ENCODE measurements at regions not wholly inside any gene's neighbourhood (a gene's known extent, or its start where the extent isn't known, plus 50 kb on each side); places are given as distances from the start of the nearest gene placed in this dataset.

GRCh38 chr11:86132667-86133249 is 63.9 kb upstream of the PICALM start:
- H3K4ac ChIP-seq (ENCODE audit: low read length): no peak overlapping the region
- H2BK120ac ChIP-seq (ENCODE audit: low read depth, low read length): no peak overlapping the region
- peaks cover 0 to 3% (median 0%) of the 10 kb centered on the region in 3 experiments for H3K27me3 ChIP-seq (ENCODE audit: control insufficient read depth in 3 of 3, insufficient read depth in 3 of 3, low read depth in 1 of 3, low read length in 3 of 3)
- no CpG with 5 or more reads among the region's 7 CpGs for WGBS, 2 donors (ENCODE audit: extremely low coverage in 2 of 2, insufficient read length in 2 of 2, insufficient replicate concordance in 1 of 2)
- no peak overlapping the region for H4K91ac ChIP-seq (ENCODE audit: low read depth, low read length, poor library complexity)
- no peak overlapping the region for H2AFZ ChIP-seq (ENCODE audit: low read length)
- no peak overlapping the region for H3K27ac ChIP-seq (replicated peaks; ENCODE audit: low read length)
- no peaks in the 10 kb centered on the region for H3K36me3 ChIP-seq (replicated peaks in 1 of 2; ENCODE audit: control insufficient read depth in 2 of 2, insufficient read depth in 2 of 2, low read length in 2 of 2)
- H3K9me3 ChIP-seq (replicated peaks in 1 of 2; ENCODE audit: control insufficient read depth in 2 of 2, insufficient read depth in 1 of 2, low read depth in 1 of 2, low read length in 2 of 2): no peaks in the 10 kb centered on the region
- H3K23ac ChIP-seq (ENCODE audit: low read depth, low read length, poor library complexity): no peak overlapping the region
- no peak overlapping the region for H3K4me3 ChIP-seq (ENCODE audit: low read length in 2 of 2)
- no peak overlapping the region for H2BK5ac ChIP-seq (ENCODE audit: low read length)
- H3K4me1 ChIP-seq (ENCODE audit: control insufficient read depth in 2 of 2, insufficient read depth in 1 of 2, low read depth in 1 of 2, low read length in 2 of 2): no peaks in the 10 kb centered on the region
- H3K9ac ChIP-seq (ENCODE audit: low read depth, low read length, poor library complexity): no peak overlapping the region
- H3K14ac ChIP-seq (ENCODE audit: low read length): no peak overlapping the region
- no peak overlapping the region for H2AK5ac ChIP-seq (ENCODE audit: low read depth, low read length)
- no peaks in the 10 kb centered on the region for H3K79me1 ChIP-seq (ENCODE audit: low read depth, low read length)
- H3K18ac ChIP-seq (ENCODE audit: low read length): no peak overlapping the region
- no peak overlapping the region for H3K4me2 ChIP-seq (ENCODE audit: insufficient read depth, low read length, poor library complexity, severe bottlenecking)
- no peak overlapping the region for H4K8ac ChIP-seq (ENCODE audit: low read depth, low read length)
- no peak overlapping the region for H2BK15ac ChIP-seq (ENCODE audit: low read length)
- H2BK12ac ChIP-seq (ENCODE audit: low read length): no peak overlapping the region
- no peak for DNase-seq (ENCODE audit: low spot score)

DNA sequence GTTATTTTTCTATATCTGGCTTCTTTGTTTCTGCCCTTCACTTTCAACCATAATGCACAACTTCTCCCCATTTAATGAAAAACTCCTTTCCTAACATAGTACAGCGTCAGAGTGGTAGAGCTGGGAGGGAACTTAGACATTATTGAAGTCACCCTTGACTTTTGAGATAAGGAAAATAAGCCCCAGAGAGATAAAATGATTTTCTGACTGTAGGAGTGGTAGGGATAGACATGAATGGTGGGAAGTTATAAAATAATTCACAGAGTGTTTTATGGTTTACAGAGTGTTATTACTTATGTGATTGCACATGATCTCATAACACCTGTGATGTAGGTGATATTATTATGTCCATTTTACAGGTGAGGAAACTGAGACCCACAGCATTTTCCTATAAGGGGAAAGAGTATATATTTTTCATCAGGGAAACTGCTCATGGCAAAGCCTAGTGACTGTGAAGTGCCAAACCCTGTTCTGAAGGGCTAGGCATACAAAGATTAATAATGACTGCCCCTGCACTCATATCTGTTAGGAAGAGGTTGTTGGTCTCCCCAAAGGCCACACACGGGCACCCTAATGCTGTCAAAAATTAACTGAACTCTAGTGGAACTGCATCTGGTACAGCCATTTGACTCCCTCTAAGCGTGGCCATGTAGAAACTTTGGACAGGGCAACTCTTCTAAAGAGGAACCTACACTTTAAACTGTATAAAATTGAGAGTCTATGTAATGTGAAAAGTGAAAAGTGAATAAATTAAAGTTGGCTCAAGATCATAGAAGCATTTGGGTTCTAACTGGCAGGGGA is 61.1 kb upstream of the PICALM start:
- no peak overlapping the region for H3K27ac ChIP-seq (replicated peaks; ENCODE audit: low read length)
- H2BK120ac ChIP-seq (ENCODE audit: low read depth, low read length): no peak overlapping the region
- no peak overlapping the region for H3K4me2 ChIP-seq (ENCODE audit: insufficient read depth, low read length, poor library complexity, severe bottlenecking)
- H4K91ac ChIP-seq (ENCODE audit: low read depth, low read length, poor library complexity): no peak overlapping the region
- no peak overlapping the region for H3K4me3 ChIP-seq (ENCODE audit: low read length in 2 of 2)
- no CpG with 5 or more reads among the region's 3 CpGs for WGBS, 2 donors (ENCODE audit: extremely low coverage in 2 of 2, insufficient read length in 2 of 2, insufficient replicate concordance in 1 of 2)
- no peaks in the 10 kb centered on the region for H3K4me1 ChIP-seq (ENCODE audit: control insufficient read depth in 2 of 2, insufficient read depth in 1 of 2, low read depth in 1 of 2, low read length in 2 of 2)
- no peak overlapping the region for H3K4ac ChIP-seq (ENCODE audit: low read length)
- H2AK5ac ChIP-seq (ENCODE audit: low read depth, low read length): no peak overlapping the region
- no peak overlapping the region for H2AFZ ChIP-seq (ENCODE audit: low read length)
- H3K14ac ChIP-seq (ENCODE audit: low read length): no peak overlapping the region
- no peak overlapping the region for H3K9ac ChIP-seq (ENCODE audit: low read depth, low read length, poor library complexity)
- peaks cover 0 to 3% (median 0%) of the 10 kb centered on the region in 3 experiments for H3K27me3 ChIP-seq (ENCODE audit: control insufficient read depth in 3 of 3, insufficient read depth in 3 of 3, low read depth in 1 of 3, low read length in 3 of 3)
- H2BK15ac ChIP-seq (ENCODE audit: low read length): no peak overlapping the region
- H3K18ac ChIP-seq (ENCODE audit: low read length): no peak overlapping the region
- no peak overlapping the region for H2BK12ac ChIP-seq (ENCODE audit: low read length)
- H3K9me3 ChIP-seq (replicated peaks in 1 of 2; ENCODE audit: control insufficient read depth in 2 of 2, insufficient read depth in 1 of 2, low read depth in 1 of 2, low read length in 2 of 2): no peaks in the 10 kb centered on the region
- no peak for DNase-seq (ENCODE audit: low spot score)
- no peaks in the 10 kb centered on the region for H3K36me3 ChIP-seq (replicated peaks in 1 of 2; ENCODE audit: control insufficient read depth in 2 of 2, insufficient read depth in 2 of 2, low read length in 2 of 2)
- H3K79me1 ChIP-seq (ENCODE audit: low read depth, low read length): no peaks in the 10 kb centered on the region
- H3K23ac ChIP-seq (ENCODE audit: low read depth, low read length, poor library complexity): no peak overlapping the region
- H4K8ac ChIP-seq (ENCODE audit: low read depth, low read length): no peak overlapping the region
- H2BK5ac ChIP-seq (ENCODE audit: low read length): no peak overlapping the region

DNA sequence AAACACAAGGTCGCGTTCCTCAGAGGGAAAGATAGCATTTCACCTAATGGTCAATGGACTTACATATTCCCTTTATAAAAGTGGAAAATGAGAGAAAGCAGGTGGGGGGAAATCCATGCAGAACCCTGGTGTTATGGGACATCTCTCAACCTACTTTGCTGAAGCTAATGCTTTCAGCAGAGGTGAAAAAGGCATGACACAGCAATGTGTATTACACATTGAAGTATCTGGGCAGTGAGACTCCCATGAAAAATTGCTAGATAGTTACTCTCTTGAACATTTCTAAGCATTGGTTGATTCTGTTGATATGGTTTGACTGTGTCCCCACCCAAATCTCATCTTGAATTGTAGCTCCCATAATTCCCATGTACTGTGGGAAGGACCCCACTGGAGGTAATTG is 60.0 kb upstream of the PICALM start:
- Histone ChIP-seq H3K27ac (replicated peaks; ENCODE audit: low read length) (no peak overlapping the region), H2AK5ac (ENCODE audit: low read depth, low read length) (no peak overlapping the region), H2BK12ac (ENCODE audit: low read length) (no peak overlapping the region), H2AFZ (ENCODE audit: low read length) (no peak overlapping the region), H3K4me3 (ENCODE audit: low read length in 2 of 2) (no peak overlapping the region), H3K4ac (ENCODE audit: low read length) (no peak overlapping the region), H3K9me3 (replicated peaks in 1 of 2; ENCODE audit: control insufficient read depth in 2 of 2, insufficient read depth in 1 of 2, low read depth in 1 of 2, low read length in 2 of 2) (no peaks in the 10 kb centered on the region), H3K4me1 (ENCODE audit: control insufficient read depth in 2 of 2, insufficient read depth in 1 of 2, low read depth in 1 of 2, low read length in 2 of 2) (no peaks in the 10 kb centered on the region), H3K14ac (ENCODE audit: low read length) (no peak overlapping the region), H3K27me3 (ENCODE audit: control insufficient read depth in 3 of 3, insufficient read depth in 3 of 3, low read depth in 1 of 3, low read length in 3 of 3) (peaks cover 0 to 3% (median 0%) of the 10 kb centered on the region in 3 experiments), H4K8ac (ENCODE audit: low read depth, low read length) (no peak overlapping the region), H3K23ac (ENCODE audit: low read depth, low read length, poor library complexity) (no peak overlapping the region), H3K18ac (ENCODE audit: low read length) (no peak overlapping the region), H3K9ac (ENCODE audit: low read depth, low read length, poor library complexity) (no peak overlapping the region), H4K91ac (ENCODE audit: low read depth, low read length, poor library complexity) (no peak overlapping the region), H2BK120ac (ENCODE audit: low read depth, low read length) (no peak overlapping the region), H3K4me2 (ENCODE audit: insufficient read depth, low read length, poor library complexity, severe bottlenecking) (no peak overlapping the region), H3K79me1 (ENCODE audit: low read depth, low read length) (no peaks in the 10 kb centered on the region), H2BK15ac (ENCODE audit: low read length) (no peak overlapping the region), H2BK5ac (ENCODE audit: low read length) (no peak overlapping the region), H3K36me3 (replicated peaks in 1 of 2; ENCODE audit: control insufficient read depth in 2 of 2, insufficient read depth in 2 of 2, low read length in 2 of 2) (no peaks in the 10 kb centered on the region)
- DNase-seq (ENCODE audit: low spot score): no peak
- WGBS, 2 donors (ENCODE audit: extremely low coverage in 2 of 2, insufficient read length in 2 of 2, insufficient replicate concordance in 1 of 2): no CpG with 5 or more reads among the region's 2 CpGs

DNA sequence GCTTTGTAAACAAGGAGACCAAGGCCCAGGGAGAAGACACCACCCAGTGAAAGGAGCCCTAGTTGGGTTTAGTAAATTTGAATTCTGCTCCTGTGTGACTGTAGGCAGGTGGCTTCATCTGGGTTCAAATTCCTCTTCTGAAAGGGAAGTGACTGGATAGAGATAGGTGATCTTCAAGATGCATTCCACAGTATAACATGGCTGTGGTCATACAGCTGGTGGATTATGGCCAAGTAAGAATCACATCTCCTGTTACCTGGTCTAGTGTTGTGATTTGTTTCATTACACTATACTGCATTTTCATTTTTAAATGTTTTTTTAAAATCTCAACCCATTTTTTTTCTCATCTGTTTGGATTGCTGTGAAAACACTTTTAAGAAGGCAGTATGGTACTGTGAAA is 58.0 kb upstream of the PICALM start:
- Histone ChIP-seq H4K91ac (ENCODE audit: low read depth, low read length, poor library complexity) (no peak overlapping the region), H3K4me3 (ENCODE audit: low read length in 2 of 2) (no peak overlapping the region), H2AFZ (ENCODE audit: low read length) (no peak overlapping the region), H3K18ac (ENCODE audit: low read length) (no peak overlapping the region), H3K36me3 (replicated peaks in 1 of 2; ENCODE audit: control insufficient read depth in 2 of 2, insufficient read depth in 2 of 2, low read length in 2 of 2) (no peaks in the 10 kb centered on the region), H3K4me2 (ENCODE audit: insufficient read depth, low read length, poor library complexity, severe bottlenecking) (no peak overlapping the region), H3K4me1 (ENCODE audit: control insufficient read depth in 2 of 2, insufficient read depth in 1 of 2, low read depth in 1 of 2, low read length in 2 of 2) (no peaks in the 10 kb centered on the region), H2BK120ac (ENCODE audit: low read depth, low read length) (no peak overlapping the region), H4K8ac (ENCODE audit: low read depth, low read length) (no peak overlapping the region), H2AK5ac (ENCODE audit: low read depth, low read length) (no peak overlapping the region), H3K27me3 (ENCODE audit: control insufficient read depth in 3 of 3, insufficient read depth in 3 of 3, low read depth in 1 of 3, low read length in 3 of 3) (peaks cover 0 to 3% (median 0%) of the 10 kb centered on the region in 3 experiments), H3K4ac (ENCODE audit: low read length) (no peak overlapping the region), H3K9ac (ENCODE audit: low read depth, low read length, poor library complexity) (no peak overlapping the region), H2BK5ac (ENCODE audit: low read length) (no peak overlapping the region), H3K14ac (ENCODE audit: low read length) (no peak overlapping the region), H2BK12ac (ENCODE audit: low read length) (no peak overlapping the region), H2BK15ac (ENCODE audit: low read length) (no peak overlapping the region), H3K23ac (ENCODE audit: low read depth, low read length, poor library complexity) (no peak overlapping the region), H3K9me3 (replicated peaks in 1 of 2; ENCODE audit: control insufficient read depth in 2 of 2, insufficient read depth in 1 of 2, low read depth in 1 of 2, low read length in 2 of 2) (no peaks in the 10 kb centered on the region), H3K27ac (replicated peaks; ENCODE audit: low read length) (no peak overlapping the region), H3K79me1 (ENCODE audit: low read depth, low read length) (no peaks in the 10 kb centered on the region)
- DNase-seq (ENCODE audit: low spot score): no peak

Measured in neuronal stem cell (in vitro differentiated cells).